Activated CD8-positive, alpha-beta memory T cell treated with anti-CD3 and anti-CD28 coated beads for 48 hours (primary cell): ENCODE measurements at regions not wholly inside any gene's neighbourhood (a gene's known extent, or its start where the extent isn't known, plus 50 kb on each side); places are given as distances from the start of the nearest gene placed in this dataset.

Source experiments
- DNase-seq, 3 experiments: peaks; one replicate each; pipeline ENCODE4 v3.0.0-alpha.2; 2020; ENCODE audit warnings: low read depth in 2 of 3, low spot score in 2 of 3

DNA sequence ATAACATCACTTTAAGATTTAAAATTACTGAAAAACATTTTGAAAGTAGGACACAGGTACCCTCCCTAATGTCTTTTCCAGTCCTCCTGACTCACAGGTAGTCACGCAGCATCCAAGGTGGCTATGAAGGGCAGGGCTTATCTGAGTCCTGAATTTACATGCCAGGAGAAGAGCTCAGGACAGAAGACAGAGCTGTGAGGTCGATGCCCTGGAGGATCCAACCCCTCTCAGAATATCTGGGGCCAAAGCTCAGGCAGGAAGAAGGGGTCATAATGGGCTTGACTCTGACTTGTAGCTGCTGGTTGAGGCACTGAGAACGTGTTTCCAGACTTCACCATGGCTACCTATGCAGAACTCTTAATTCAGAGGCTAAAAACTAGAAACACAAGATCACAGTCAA is 177.5 kb downstream of the AASDH start:
- no peak for DNase-seq

DNA sequence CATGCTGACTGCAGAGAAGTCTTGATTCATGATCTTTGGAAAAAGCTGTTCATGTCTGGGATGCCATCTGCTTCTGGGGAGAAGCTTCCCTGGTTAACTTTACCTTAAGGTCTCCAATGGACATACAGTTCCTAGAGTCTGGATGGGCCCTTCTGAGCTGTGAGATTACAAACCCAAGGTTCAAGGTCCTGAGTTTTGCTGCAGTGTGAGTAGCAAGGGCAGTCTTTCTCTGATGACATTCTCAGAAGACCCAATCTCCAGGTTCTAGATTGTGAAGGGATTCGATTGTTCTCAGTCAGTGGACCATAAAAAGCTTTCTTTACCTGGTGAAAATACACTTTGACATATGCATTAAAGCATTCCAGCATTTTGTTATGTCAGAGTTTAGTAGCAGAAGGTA is 179.2 kb downstream of the AASDH start:
- no peak for DNase-seq

DNA sequence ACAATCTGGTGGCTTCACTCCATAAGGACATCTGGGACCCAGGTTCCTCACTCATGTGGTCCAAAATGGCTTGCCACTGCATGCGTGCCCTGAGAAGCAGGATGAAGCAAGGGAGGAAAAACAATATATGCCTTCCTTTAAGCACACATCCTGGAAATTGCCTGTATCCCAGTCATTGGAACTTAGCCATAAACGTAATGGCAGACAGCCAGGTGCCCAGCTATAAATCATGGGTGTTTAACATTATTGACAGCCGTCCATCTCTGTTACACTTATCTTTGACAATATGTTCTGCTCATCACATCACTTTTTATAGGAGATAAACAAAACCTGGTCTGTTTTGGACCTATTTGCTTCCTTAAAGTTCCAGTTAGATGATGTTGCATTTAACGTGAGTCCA is 181.0 kb downstream of the AASDH start:
- no peak for DNase-seq

DNA sequence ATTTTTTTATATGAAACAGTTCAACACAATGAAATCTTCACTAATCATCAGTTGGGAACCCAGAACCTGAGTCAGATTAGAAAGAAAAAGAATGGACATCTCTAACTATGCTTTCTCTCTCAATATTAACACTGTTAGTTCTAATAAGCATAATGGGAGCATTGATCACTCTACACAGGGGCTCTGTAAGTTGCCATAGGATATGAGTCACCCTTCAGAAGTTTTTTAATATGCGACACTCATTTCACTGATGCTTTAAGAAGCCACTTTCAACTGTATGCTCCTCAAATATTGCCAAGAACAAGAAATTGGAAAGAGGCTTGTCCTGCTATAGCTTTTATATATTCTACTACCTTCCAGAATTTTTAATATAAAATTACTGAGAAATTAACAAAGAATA is 187.0 kb downstream of the AASDH start:
- no peak for DNase-seq

DNA sequence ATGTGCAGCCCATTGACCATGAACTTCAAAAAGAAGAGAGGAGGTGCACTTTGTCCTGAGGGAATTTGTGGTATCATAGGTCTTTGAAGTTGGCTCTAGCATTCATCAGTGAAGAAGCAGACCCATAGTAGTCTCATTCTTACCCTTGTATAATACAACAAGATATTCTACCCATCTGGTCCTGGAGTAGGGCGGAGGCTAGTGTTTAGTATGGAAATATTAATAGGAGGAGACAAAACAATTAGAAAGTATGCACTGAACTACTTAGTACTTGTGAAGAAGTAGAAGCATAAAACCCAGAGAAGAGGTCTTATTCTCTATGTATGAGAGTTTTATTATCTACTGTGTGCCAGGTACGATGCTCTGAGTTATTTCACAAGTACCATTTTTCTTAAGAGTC is 189.0 kb downstream of the AASDH start:
- no peak for DNase-seq

DNA sequence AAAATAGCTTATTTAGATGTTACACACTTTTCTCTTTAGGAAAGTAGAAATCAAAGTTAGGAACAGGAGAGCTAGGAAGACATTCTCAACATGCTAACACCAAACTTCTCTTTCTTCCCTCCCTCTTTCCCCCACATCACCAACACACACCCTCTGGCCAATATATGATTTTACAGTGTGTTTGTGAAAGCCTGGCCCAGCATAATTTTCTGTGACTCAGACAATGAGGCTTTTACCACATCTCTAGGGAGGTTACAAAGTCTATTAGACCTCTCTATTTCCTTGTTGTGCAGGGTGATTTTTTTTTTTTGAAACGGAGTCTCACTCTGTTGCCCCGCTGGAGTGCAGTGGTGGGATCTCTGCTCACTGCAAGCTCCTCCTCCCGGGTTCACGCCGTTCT is 189.9 kb downstream of the AASDH start:
- DNase-seq, result no peak

DNA sequence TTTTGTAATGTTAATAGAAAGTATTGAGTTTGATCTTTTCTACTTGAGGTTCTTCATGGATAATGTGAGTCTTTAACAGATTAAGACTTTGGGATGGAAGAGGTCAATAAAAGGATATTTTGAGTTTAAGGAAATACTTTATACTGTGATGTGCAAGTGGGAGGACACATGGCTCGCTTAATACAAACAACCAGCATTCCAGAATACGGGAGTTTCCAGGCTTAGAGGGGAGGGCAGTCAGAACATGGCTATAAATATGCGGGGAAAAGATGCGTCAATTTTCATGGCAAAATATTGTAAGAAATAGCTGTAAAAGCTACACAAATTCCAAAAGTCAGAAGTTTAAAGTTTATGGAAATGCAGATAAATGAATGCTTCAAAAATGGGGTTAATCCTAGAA is 192.3 kb downstream of the AASDH start:
- DNase-seq, result no peak

DNA sequence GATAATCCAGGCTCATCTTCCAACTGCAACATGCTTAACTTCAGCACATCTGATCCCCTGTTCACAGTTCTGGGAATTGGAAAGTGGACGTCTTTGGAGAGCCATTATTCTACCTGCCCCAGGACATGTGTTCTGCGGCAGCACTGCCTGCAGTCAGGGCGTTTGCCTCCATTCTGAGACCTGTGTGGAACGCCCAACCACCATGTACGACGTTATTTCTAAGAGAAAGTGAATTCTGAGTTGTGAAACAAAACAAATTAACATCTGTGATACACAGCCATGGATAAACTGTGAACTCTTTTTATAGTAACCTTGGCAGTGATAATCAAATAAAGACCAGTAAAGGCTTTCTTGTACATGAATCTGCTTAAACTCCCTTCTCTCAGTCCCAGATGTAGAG is 195.8 kb downstream of the AASDH start:
- DNase-seq, result no peak

DNA sequence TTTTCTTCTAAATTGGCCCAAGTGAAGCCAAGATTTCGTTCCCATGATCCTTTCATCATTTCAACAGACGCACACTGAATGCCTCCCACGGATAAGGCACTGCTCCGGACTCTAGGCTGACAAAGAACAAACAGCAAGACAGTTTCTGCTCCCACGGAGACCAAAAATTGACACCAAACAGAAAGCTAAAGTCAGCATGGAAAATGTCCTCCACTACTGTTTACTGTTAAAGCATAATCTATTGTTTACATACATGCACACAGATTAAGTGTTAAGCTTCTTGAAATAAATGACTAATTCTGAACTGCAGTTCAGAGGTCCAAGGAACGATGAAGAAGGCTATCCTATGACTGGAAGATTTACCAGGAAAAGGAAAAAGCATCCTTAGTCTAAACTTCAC is 199.6 kb downstream of the AASDH start:
- DNase-seq, result no peak

DNA sequence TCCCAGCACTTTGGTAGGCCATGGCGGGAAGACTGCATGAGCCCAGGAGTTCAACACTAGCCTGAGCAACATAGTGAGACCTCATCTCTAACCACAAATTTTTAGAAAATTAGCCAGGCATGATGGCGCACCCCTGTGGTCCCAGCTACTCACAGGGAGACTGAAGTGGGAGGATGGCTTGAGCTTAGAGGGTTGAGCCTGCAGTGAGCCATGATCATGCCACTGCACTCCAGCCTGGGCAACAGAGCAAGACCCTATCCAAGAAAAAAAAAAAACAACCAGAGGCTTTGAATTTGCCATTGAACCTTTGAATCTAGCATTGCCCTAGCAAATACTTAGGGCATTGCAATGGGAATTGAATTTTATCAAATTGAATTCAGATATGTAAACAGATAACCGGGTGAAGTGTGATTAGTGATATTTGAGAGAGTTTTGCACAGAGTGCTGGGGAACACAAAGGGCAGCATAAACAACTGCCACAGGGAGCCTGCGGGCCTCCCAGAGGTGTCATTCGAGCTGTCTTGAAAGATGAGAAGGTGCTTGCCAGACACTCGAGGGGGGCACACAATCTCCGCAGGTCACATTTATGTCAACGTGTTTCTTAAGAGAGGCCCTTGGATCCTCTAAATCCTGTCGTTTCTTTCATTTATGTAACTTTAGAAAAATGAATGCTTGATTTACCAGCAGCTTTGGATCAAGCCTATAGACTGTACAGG is 200.3 kb downstream of the AASDH start:
- no peak for DNase-seq

DNA sequence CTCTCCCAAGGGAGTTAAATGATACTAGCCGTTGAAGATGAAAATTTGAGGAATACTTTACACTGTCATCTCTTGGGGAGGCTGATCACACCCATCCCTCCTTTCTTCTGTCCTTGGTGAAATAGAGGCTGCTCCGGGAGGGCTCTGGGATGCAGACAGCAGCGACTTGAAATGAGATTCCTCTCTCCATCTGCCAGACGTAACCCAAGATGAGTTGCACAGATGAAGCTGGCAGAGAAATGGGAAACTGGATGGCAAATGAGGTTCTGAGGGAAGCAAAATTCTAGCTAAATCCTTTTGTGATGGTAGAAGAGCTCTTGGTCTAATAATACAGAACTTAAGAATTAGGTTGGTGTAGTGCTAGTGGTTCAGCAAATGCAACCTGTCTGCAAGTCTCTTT is 201.4 kb downstream of the AASDH start:
- no peak for DNase-seq

DNA sequence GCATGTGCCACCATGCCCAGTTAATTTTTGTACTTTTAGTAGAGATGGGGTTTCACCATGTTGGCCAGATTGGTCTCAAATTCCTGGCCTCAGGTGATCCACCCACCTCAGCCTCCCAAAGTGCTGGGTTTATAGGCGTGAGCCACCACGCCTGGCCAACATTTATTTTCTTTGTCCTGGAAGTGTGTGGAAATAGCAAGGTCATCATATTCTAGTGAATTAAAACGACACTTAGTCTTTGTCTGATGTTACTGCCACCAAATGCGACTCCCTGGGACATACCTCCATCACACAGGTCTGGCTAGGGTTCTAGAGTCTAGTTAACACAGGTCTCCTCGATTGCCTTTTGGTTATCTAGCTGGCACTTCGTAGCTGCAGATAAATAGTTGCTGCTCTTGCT is 203.1 kb downstream of the AASDH start:
- DNase-seq, result no peak

DNA sequence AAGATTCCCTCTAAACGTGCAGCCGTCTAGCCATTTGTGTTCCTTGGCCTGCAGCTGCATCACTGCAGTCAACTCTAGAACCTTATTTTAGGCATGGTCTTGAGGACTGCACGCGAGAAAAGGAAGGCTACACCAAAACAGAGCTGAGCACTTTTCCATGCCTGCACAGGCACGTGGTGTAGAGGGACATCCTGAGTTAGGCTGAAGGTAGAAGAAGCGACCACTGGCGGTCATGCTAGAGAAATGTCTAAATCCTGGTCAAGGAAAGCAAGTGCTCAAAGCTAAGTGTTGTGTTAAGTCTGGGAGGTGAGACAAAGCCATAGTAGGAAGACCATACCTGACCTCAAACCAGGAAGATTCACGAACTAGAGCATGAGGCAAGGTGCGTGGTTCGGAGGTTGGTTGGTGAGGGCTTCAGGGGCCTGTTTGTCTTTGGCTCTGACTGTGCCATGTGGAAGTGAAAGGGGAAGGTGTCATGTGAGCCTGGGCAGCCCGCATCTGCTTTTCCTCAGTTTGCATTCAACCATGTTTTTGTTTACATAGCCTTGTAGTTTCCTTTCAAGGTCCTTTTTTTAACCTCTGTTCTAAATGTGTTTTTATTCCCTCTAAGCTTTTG is 203.8 kb downstream of the AASDH start:
- no peak for DNase-seq

DNA sequence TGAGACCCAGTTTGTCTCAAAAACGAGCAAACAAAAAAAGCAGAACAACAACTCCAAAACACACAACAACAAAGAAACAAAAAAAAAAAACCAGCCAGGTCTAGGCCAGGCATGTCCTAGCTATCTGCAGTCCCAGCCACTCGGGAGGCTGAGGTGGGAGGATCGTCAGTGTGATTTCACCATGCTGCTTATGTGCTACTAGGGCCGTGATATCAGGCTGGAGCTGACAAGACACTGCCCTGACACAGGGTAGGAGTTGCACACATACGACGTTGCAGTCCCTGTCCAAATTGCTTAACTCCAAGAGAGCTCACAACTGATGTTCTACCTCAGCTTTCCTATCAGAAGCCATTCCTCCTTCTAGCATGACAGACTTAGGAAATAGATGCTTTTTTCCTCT is 204.9 kb downstream of the AASDH start:
- no peak for DNase-seq

DNA sequence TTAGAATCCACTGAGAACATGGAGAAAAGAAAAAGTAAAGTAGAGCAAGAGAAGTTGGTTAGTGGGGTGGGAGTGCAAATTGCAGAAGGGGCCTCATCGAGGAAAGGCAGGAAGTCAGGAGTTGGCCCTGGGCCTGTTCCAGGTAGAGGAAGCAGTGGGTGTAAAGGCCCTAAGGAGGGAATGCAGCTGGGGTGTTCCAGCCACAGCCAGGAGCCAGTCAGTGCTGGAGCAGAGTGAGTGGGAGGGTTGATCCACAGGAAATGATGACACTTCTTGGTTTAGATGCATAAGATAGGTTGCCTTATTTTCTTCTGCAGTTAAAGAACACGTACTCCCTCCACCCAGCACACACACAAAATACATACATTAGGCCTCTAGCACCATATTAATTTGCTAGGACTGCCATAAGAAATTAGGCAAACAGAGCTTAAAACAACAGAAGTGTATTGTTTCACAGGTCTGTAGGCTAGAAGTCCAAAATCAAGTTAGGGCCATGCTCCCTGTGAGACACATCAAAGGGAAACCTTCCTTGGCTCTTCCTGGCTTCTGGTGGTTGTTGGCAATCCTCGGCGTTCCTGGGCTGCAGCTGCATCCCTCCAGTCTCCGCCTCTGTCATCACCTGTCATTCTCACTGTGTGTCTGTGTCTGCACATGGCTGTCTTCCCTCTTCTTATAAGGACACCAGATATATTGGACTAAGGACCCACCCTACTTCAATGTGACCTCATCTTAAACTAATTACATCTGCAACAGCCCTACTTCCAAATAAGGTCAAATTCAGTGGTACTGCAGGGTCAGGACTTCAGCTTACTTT is 205.9 kb downstream of the AASDH start:
- DNase-seq, result peak in 1 of 3 experiments; percentile 3

DNA sequence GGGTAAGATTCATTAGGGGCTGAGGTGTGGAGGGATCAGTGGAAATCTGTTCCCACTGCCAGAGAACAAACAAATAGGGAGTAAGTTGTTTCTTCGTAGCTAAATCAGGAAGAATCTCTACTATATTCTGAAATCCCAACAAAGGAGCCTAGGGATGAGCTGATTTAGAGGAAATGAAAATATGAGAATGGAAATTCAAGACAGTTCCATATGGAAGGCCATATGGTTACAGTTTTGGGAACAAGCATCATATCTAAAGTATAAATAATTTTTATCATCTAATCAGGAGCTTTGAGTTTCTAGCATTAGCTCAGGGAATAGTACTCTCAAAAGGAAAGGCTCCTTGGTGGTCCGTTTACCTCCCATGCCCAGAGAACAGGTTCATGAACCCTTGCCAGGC is 218.2 kb downstream of the AASDH start:
- DNase-seq, result no peak

DNA sequence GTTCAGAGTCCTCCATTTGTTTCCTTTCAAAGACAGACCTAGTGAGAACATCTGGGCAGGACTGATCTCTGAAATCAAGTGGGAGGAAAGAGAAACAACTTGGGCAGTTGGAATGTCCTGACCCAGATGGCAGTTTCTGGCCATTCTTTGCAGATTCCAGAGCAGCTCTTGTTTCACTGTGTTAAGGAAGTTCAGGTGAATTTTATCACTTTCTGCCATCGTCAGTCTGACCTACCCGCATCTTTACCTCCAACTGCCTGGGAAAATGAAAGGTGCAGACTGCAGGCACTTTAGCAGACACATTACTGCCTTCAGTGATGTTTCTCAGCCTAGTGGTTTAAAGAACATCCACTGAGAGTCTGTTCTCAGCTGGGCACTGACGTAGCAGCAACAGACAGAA is 216.2 kb downstream of the CEP135 start:
- DNase-seq, result no peak

DNA sequence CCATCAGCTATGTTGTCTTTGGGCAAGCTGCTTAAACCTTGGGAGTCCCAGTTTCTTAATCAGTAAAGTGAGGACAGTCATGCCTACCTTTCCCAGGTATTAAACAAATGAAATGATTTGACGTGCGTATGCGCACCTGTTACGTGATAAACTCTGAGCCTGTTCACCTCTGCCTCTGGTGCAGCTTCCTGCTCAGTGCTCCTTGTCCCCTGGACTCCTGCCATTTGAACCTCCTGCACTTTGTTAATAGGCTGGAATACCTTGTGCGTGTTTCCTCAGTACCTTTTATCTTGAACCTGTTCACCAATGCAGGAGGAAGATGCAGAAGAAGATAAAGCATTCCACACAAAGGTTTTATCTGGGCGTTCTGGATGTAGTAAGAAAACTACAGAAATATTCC is 211.9 kb downstream of the CEP135 start:
- no peak for DNase-seq

DNA sequence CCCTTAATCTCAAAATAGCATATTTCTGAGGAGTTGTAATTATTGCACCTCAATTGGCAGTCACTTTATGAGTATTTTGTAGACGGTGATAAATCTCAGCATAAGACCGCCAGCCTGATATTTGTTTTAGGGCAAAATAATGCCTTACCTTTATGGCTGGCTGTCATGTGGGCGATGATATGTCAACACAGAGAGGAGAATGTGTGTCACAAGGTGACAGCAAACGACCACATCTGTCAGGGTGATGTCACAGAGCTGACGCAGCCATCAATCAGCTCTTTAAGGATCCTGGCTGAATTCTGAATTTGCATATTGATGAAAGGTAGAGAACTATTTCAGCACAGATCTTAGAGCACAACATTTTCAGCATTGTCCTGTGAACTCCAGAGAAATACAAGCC is 209.7 kb downstream of the CEP135 start:
- no peak for DNase-seq

DNA sequence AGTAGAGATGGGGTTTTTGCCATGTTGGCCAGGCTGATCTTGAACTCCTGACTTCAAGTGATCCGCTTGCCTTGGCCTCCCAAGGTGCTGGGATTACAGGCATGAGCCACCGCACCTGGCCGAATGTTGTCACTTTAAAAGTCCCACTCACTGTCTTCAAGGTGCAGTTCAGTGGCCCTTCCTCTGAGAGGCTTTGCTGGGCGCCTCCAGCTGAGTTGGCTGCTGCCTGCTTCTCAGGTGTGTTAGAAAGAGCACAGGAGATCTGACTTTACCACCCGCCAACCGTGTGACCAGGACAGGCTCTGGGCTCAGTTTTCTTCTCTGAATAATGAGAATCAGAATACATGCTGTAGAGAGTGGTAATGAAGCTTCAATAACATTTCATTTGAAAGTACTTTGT is 207.4 kb downstream of the CEP135 start:
- DNase-seq, result no peak

DNA sequence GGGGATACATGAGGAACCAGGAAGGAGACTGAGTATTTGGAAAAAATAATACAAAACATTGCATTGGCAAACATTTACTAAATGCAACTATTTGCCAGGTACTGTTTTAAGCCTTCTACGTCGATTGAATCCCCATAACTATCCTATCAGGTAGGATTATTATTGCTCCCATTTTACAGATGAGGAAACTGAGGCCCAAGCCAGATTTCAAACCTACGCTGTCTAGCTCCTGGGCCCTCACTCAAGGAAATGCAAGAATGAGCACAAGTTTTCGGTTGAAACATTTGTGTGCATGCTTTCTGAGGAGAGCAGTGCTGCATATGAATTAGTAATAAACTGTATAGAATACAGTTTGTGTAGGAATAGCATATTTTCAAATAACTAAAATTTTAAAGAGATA is 206.7 kb downstream of the CEP135 start:
- DNase-seq, result no peak

DNA sequence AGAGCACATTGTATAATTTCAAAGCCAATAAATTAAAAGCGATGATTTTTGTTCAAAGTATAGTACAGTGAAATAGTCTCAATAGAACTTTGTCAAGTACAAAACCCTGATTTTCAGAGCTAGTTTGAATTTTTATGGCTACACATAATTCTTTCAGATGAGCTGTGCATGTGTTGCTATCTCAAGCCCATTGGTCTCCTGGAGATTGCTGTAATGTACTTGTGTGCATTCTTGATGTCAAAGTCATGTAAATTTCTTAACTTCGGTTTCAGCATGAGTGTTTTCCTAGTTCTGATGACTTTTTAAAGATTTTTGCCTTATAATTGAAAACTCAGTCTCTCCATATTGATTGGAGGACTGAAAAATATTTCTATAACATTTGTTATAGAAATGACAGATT is 200.8 kb downstream of the CEP135 start:
- DNase-seq, result no peak
